HG02678 (cell line): ENCODE measurements at regions not wholly inside any gene's neighbourhood (a gene's known extent, or its start where the extent isn't known, plus 50 kb on each side); places are given as distances from the start of the nearest gene placed in this dataset.
"Not testable (repeated sequence)": the region's sequence is repeated elsewhere in the genome, so short reads cannot be mapped to it uniquely, and the experiment has no call there.

Source experiments
- ATAC-seq: cut with Tn5 transposase; IDR thresholded peaks from one replicate; pipeline ENCODE4 v1.9.1; 2021; ENCODE audit warnings: mild to moderate bottlenecking, moderate library complexity; ENCODE audit not compliant: unreplicated experiment

DNA sequence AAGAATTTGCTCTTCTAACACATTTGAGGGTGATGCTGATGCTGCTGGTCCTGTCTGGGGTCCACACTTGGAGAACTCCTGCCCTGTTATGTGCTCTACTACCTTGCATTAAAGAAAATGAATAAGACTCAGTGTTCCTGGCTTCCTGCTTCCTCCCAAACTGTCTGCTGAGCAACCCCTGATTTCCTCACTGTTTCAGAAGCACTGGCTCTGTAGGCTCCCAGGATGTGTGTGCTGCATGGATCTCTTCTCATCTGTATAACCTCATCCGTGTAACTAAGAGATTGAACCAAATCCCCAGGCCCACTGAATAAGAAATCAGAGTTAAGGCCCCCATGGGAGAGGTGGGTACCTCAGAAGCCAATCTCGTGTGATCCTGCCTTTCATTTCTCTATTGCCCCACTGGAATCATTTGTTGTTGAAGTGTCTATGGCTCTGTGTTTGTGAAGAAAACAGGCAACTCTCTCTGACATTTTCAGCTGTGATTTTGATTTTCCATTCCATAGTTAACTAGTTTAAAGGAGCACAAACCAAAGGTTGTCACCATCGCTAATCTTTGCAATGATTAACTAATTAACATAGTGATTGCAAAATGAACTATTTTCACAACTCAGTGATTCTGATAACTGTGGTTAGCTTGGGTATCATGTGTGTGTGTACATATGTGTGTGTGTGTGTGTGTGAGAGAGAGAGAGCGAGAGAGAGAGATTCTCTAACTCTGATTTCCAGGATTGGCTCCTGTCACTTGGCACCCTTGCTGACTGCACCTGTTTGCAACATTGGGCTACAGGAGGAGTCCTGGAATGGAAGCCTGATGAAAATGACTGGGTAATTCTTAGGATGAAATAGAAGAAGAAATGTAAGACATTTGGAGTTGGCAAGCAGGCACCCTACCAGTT lies 196.2 kb downstream of the SLC38A4 start:
- ATAC-seq = no peak

DNA sequence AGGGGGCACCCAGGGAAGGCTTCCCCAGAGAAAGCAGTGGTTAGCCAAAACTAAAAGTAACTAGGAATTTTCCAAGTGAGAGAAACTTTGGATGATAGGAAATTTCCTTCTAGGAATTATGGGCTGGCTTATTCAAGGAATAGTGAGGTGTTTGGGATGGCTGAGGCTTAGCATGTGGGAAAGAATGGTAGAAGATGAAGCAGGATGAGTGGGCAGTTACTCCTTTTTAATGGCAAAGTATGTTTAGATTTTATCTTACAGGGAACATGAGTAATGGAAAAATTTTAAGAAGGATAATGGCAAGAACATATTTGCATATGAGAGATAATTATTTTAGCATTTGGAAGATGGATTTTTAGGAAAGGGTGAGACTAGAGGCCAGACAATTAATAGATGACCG lies 197.6 kb downstream of the SLC38A4 start:
- no peak for ATAC-seq

DNA sequence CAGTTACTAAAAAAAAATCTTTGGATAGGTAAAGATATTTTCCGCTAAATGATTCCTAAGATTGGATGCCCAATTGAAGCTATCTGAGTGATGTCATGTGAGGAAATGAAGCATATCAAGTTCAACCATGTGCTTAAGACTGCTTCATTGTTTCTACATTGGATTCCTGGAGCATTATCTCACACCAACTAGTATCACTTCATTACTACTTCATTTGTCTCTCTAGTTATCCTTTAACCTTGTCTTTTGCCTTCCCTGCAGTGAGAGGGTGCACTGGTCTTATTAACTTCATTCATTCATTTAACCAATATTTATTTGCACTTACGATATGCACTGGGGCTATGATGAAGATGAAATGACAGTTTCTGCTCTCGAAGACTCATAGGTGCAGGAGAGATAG lies 198.1 kb downstream of the SLC38A4 start:
- ATAC-seq = no peak

DNA sequence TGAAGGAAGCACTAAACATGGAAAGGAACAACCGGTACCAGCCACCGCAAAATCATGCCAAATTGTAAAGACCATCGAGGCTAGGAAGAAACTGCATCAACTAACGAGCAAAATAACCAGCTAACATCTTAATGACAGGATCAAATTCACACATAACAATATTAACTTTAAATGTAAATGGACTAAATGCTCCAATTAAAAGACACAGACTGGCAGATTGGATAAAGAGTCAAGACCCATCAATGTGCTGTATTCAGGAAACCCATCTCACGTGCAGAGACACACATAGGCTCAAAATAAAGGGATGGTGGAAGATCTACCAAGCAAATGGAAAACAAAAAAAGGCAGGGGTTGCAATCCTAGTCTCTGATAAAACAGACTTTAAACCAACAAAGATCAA lies 206.3 kb downstream of the SLC38A4 start:
- ATAC-seq = not testable (repeated sequence)

DNA sequence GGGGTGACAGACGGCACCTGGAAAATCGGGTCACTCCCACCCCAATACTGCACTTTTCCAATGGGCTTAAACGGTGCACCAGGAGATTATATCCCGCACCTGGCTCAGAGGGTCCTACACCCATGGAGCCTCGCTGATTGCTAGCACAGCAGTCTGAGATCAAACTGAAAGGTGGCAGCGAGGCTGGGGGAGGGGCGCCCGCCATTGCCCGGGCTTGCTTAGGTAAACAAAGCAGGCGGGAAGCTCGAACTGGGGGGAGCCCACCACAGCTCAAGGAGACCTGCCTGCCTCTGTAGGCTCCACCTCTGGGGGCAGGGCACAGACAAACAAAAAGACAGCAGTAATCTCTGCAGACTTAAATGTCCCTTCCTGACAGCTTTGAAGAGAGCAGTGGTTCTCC lies 208.1 kb downstream of the SLC38A4 start:
- ATAC-seq = not testable (repeated sequence)

DNA sequence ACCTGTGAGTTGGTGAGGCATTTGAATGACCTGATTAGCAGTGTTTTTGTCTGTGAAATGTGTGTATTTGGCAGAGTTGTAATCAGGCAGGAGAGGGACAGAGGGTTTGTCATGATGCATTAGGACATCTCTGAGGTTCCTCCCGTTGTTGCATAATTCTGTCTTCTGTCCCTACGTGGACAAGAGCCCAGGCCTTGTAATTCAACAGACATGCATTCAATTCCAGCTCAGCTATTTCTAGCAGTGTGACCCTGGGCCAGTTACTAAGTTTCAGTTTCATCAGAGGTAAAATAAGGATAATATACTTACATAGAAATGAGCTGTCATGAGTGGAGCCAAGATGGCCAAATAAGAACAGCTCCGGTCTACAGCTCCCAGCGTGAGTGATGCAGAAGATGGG lies 208.6 kb downstream of the SLC38A4 start:
- ATAC-seq = no peak

DNA sequence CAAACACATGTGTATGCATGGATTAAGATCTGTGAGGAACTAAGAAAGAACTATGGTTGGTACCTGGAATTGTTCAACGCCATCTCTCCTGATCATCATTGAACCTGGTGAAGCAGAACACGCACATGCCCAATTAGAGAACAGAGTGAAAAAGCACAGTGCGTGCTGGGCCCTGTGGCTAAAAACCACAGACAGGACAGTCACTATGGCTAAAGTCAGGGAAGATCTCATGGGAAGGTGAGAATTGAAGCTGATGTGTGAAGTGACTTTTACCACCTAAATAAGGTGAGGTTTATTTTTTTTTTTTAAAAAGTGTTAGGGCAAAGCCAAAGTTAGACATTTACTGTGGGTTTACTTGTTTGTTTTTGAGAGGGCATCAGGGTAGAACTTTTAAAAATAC lies 215.0 kb downstream of the SLC38A4 start:
- no peak for ATAC-seq

DNA sequence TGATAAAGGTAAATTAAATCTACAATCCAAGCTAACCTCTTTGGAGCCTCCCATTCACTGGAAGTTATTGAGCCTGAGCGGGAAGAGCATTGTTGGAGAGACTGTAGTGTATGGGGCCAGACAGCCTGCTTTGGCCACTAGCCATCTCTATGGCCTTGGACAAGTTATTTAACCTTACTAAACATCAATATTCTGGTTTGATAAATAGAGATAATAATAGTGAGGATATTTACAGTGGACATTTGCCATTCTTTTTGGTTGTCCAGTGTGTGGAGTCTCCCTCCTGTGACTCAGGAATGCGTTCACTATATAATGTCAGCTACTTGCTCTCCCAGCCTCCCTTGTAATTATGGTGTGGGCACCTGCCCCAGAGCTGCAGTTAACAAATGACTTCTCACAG lies 216.1 kb downstream of the SLC38A4 start:
- ATAC-seq = no peak

DNA sequence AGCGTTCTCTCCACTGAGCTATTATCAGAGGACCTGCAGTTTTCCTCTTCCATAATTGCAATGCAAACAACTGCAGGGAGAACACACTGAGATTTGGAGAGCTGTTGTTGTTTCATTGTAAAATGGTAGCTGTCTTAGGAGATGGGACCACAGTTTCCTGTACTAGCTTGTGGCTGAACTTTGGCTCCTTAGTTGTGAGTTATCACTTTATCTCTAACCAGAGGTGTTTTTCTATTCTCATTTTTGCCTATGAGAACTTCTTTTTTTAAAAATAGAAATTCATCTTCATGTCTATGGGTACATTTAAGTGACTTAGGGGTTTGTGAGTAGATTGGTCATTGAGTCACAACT lies 216.5 kb downstream of the SLC38A4 start:
- ATAC-seq = peak; percentile 54

DNA sequence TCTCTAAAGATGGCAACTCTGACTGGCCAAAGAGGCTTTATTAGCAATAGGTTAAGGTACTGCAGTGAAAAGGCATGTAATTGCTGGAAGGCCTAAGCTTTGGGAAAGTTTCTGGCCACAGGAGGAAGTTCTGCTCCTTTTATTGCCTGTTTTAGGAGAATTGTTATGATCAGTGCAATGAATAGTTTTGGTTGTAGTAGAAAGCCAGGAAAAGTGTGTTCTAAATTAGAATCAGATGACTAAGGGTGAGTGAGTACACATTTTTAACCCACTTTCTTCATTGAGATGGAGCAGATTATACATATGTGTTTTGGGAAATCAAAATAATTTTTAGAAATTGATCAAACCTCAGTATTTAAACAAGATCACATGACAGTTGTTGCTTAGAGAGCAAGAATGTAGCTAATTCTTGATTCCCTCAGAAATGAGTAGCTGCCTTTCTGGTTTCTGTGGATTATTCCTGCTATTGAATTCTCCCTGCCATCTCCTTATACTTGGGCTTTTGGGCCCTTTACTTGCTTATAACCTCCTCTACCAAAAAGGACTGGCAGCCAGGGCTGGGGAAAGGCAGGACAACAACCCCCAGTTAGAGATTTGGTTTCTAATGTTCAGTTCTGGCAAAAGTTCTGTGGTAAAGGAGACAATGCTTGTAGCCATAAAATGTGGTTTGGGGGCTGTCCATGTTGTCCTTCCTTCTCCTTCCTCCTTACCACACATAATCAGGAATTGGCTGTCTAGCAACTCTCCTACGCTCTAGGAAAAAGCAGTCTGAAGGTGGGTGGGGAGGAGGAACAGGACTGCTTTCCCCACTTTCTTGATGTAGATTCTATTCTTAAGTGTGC lies 217.1 kb downstream of the SLC38A4 start:
- no peak for ATAC-seq

DNA sequence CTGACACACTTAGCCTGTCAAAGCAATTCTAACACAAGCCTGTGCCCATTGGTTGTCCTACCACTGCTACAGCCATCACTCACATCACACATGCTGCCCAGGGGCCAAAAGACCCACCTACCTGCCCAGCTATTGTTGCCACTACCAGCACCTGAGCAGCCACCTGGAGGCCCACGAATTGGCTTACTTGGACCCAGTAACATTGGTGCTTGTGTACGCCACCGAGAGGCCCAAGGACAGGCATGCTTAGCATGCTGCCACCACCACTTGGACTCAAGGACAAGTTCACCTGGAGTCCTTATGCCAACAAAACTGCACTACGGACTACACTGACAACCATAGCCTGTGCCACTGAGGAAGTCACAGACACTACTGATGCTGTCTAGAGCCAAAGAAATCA lies 221.1 kb downstream of the SLC38A4 start:
- ATAC-seq = no peak

DNA sequence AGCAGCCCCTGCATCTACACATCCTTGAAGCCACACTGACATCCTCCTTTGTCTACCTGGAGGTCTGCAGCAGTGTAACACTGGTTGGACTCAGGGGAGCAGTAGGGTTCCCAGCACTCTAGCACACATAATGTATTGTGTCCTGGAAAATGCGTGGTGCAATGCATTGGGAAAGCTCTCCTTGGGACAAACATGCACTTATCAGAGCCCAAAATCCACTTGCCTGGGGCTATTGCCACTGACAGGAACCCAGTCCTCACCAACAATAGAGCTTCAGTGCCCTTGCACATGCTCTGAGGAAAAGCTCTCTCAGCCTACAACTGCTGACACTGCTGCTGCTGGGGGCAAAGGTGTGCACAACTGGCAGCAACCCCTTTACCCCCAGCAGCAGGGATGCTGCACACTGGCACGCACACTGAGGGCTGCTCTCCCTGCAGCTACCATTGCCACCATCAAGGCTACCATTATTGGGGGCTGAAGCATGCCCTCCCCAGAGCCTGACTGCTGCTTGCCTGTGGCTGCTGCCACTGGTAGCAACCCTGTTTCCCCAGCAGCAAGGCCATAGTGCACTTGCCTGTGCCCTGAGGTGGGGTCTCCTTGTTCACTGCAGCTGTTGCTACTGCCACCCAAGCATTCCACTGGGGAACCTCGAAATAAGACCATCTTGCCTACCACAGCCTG lies 221.9 kb downstream of the SLC38A4 start:
- ATAC-seq = no peak

DNA sequence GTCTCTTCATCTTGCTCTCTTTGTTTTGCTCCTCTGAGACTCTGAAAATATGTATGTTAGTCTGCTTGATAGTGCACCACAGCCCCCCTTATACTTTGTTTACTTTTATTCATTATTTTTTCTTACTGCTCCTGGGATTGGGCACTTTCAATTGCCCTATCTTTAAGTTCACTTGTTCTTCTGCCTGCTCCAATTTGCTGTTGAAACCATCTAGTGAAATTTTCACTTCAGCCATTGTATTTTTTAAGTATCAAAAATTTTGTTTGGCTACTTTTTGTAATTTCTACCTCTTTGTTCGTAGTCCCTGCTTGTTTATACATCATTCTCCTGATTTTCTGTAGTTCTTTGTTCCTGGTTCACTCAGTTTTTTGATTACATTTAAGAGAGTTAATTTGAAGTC lies 223.3 kb downstream of the SLC38A4 start:
- ATAC-seq = no peak

DNA sequence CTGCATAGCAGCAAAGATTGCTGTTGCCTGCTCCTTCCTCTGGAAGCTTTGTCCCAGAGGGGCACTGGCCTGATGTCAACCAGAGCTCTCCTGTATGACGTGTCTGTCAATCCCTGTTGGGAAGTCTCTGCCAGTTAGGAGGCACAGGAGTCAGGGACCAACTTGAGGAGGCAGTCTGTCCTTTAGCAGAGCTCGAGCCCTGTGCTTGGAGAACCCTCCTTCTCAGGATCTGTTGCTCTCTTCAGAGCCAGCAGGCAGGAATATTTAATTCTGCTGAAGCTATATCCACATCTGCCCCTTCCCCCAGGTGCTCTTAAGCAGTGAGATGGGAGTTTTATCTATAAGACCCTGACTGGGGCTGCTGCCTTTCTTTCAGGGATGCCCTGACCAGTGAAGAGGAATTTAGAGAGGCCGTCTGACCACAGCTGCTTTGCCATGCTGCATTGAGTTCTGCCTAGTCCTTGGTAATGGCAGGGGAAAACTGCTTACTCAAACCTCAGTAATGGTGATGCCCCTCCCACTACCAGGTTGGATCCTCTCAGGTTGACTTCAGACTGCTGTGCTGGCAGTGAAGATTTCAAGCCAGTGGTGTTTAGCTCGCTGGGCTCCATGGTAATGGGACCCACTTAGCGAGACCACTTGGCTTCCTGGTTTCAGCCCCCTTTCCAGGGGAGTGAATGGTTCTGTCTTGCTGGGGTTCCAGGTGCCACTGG lies 218.6 kb upstream of the SLC38A2 start:
- no peak for ATAC-seq

DNA sequence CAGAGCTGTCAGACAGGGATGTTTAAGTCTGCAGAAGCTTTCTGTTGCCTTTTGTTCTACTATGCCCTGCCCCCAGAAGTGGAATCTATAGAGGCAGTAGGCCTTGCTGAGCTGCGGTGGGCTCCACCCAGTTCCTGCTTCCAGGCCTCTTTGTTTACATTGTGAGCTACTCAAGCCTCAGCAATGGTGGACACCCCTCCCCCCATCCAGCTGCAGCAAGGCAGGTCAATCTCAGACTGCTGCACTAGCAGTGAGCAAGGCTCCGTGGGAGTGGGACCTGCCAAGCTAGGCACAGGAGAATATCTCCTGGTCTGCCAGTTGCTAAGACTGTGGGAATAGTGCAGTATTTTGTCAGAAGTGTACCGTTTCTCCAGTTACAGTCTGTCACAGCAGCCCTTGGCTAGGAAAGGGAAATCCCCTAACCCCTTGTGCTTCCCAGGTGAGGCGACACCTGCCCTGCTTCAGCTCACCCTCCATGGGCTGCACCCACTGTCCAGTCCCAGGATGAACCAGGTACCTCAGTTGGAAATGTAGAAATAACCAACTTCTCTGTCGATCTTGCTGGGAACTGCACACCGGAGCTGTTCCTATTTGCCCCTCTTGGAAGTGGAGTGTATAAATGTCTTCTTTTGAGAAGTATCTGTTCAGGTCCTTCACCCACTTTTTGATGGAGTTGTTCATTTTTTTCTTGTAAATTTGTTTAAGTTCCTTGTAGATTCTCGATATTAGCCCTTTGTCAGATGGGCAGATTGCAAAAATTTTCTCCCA lies 213.5 kb upstream of the SLC38A2 start:
- no peak for ATAC-seq

DNA sequence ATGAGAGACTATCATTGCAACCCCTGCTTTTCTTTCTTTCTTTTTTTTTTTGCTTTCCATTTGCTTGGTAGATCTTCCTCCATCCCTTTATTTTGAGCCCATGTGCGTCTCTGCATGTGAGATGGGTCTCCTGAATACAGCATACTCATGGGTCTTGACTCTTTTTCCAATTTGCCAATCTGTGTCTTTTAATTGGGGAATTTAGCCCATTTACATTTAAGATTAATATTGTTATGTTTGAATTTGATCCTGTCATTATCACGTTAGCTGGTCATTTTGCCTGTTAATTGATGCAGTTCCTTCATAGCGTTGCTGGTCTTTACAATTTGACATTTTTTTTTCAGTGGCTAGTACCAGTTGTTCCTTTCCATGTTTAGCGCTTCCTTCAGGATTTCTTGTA lies 211.5 kb upstream of the SLC38A2 start:
- not testable (repeated sequence) for ATAC-seq

DNA sequence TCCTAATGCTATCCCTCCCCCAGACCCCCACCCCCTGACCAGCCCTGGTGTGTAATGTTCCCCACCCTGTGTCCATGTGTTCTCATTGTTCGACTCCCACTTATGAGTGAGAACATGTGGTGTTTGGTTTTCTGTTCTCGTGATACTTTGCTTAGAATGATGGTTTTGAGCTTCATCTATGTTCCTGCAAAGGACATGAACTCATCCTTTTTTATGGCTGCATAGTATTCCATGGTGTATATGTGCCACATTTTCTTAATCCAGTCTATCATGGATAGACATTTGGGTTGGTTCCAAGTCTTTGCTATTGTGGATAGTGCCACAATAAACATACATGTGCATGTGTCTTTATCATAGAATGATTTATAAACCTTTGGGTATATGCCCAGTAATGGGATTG lies 209.4 kb upstream of the SLC38A2 start:
- not testable (repeated sequence) for ATAC-seq

DNA sequence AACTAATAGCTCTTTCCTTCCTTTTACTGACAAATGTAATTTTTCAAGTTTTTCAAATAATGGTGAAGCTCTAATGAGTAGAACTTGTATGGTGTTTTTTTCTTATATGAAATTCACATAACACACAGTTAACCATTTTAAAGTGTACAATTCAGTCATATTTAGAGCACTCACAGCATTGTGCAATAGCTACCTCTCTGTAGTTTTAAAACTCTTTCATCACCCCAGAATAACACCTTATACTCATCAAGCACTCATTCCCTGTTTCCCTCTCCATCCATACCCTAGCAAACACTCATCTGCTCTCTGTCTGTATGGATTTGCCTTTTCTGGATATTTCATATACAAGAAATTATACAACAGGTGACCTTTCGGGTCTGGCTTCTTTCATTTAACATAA lies 207.9 kb upstream of the SLC38A2 start:
- no peak for ATAC-seq

DNA sequence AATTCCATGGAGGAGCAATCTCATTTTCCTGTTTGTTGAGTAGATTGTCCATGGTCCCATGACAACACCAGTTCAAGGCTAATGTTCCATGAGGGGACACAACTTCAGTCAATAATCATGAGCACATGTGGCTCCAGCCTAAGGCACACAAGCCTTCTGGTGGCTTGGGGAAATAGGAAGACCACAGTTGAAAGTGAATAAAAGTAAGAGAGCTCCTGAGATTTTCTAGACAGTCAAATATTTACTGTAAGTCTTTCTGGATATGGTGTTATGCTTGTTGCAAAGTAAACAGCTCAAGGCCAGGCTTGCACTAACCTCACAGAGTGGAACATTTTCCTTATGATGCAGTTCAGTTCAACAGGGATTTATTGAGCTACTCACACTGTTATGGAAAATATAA lies 206.9 kb upstream of the SLC38A2 start:
- no peak for ATAC-seq
